RWPE2 (cell line): ENCODE measurements at regions not wholly inside any gene's neighbourhood (a gene's known extent, or its start where the extent isn't known, plus 50 kb on each side); places are given as distances from the start of the nearest gene placed in this dataset.

ENCODE experiments used
- ATAC-seq: fragments of 200-7000 bp; cut with Tn5 transposase; 3 replicates; pipeline ENCODE4 v1.9.1; 2021; ENCODE audit warnings: low read depth
- DNase-seq: peaks from one replicate; pipeline ENCODE4 v3.0.0-alpha.2; 2020; ENCODE audit warnings: low spot score
- H3K27ac ChIP-seq: fragments of 450-650 bp; 2 replicates; pipeline ENCODE4 v1.5.1; 2017; ENCODE audit warnings: mild to moderate bottlenecking; ENCODE audit not compliant: poor library complexity, severe bottlenecking
- H3K27me3 ChIP-seq: fragments of 250-450 bp; sonication (Bioruptor Pico); 2 replicates; pipeline ENCODE4 v1.5.1; 2021; ENCODE audit warnings: mild to moderate bottlenecking, moderate library complexity; ENCODE audit not compliant: insufficient read depth, poor library complexity, severe bottlenecking
- H3K36me3 ChIP-seq: fragments of 250-450 bp; sonication (Bioruptor Pico); 2 replicates; pipeline ENCODE4 v1.5.1; 2020; ENCODE audit warnings: low read depth, mild to moderate bottlenecking, moderate library complexity
- H3K4me1 ChIP-seq: fragments of 250-450 bp; sonication (Bioruptor Pico); 2 replicates; pipeline ENCODE4 v1.5.1; 2021; ENCODE audit warnings: mild to moderate bottlenecking, moderate library complexity; ENCODE audit not compliant: insufficient read depth, poor library complexity, severe bottlenecking
- H3K4me3 ChIP-seq: fragments of 250-450 bp; sonication (Bioruptor Pico); 2 replicates; pipeline ENCODE4 v1.5.1; 2021; ENCODE audit warnings: mild to moderate bottlenecking, moderate library complexity; ENCODE audit not compliant: severe bottlenecking
- H3K9me3 ChIP-seq: fragments of 250-450 bp; sonication (Bioruptor Pico); 2 replicates; pipeline ENCODE4 v1.5.1; 2021; ENCODE audit warnings: mild to moderate bottlenecking, moderate library complexity; ENCODE audit not compliant: severe bottlenecking
- CTCF ChIP-seq: fragments of 450-650 bp; IDR thresholded peaks from one replicate; pipeline ENCODE4 v1.5.1; 2017; ENCODE audit warnings: mild to moderate bottlenecking, moderate library complexity; ENCODE audit not compliant: poor library complexity, severe bottlenecking

- H3K36me3 ChIP-seq = no peaks in the 10 kb centered on the region
- H3K4me1 ChIP-seq = peaks cover 2% of the 10 kb centered on the region
- no peak for DNase-seq
- H3K4me3 ChIP-seq = no peak overlapping the region
- H3K27me3 ChIP-seq = no peaks in the 10 kb centered on the region
- no peak for ATAC-seq
- H3K27ac ChIP-seq = no peak overlapping the region
- TF ChIP-seq CTCF = no peak
- no peaks in the 10 kb centered on the region for H3K9me3 ChIP-seq
Measured at GRCh38 chr2:101566632-101567228, 91.8 kb upstream of the RFX8 start.

GRCh38 chr2:101563849-101564248, 88.9 kb upstream of the RFX8 start:
- Histone ChIP-seq H3K4me1 (no peaks in the 10 kb centered on the region), H3K36me3 (no peaks in the 10 kb centered on the region), H3K27ac (no peak overlapping the region), H3K4me3 (no peak overlapping the region), H3K27me3 (no peaks in the 10 kb centered on the region), H3K9me3 (no peaks in the 10 kb centered on the region)
- no peak for ATAC-seq
- DNase-seq = no peak
- TF ChIP-seq CTCF = no peak

- ATAC-seq = no peak
- DNase-seq = no peak
- Histone ChIP-seq H3K27me3 (no peaks in the 10 kb centered on the region), H3K4me3 (no peak overlapping the region), H3K4me1 (no peaks in the 10 kb centered on the region), H3K36me3 (no peaks in the 10 kb centered on the region), H3K9me3 (no peaks in the 10 kb centered on the region), H3K27ac (no peak overlapping the region)
- TF ChIP-seq CTCF = no peak
Measured at GRCh38 chr2:101560780-101561315, 85.9 kb upstream of the RFX8 start.

- H3K27me3 ChIP-seq = no peaks in the 10 kb centered on the region
- no peaks in the 10 kb centered on the region for H3K36me3 ChIP-seq
- ATAC-seq = no peak
- H3K9me3 ChIP-seq = no peaks in the 10 kb centered on the region
- H3K4me3 ChIP-seq = no peak overlapping the region
- no peaks in the 10 kb centered on the region for H3K4me1 ChIP-seq
- no peak for TF ChIP-seq CTCF
- H3K27ac ChIP-seq = no peak overlapping the region
- no peak for DNase-seq
Measured at GRCh38 chr2:101559551-101559950, 84.6 kb upstream of the RFX8 start.

GRCh38 chr2:101558740-101559525, 84.0 kb upstream of the RFX8 start:
- Histone ChIP-seq H3K36me3 (no peaks in the 10 kb centered on the region), H3K9me3 (no peaks in the 10 kb centered on the region), H3K4me1 (no peaks in the 10 kb centered on the region), H3K27me3 (no peaks in the 10 kb centered on the region), H3K4me3 (no peak overlapping the region), H3K27ac (no peak overlapping the region)
- no peak for DNase-seq
- ATAC-seq = no peak
- TF ChIP-seq CTCF = no peak
